ENCODE measurements at regions not wholly inside any gene's neighbourhood (a gene's known extent, or its start where the extent isn't known, plus 50 kb on each side); places are given as distances from the start of the nearest gene placed in this dataset.

GRCh38 chr1:234975941-234976860 lies 152.4 kb downstream of the TOMM20 start:
- DNase-seq (ENCODE audit: low read depth), result no peak

GRCh38 chr1:234975122-234975940 lies 153.3 kb downstream of the TOMM20 start:
- DNase-seq (ENCODE audit: low read depth), result no peak

GRCh38 chr1:234973426-234974250 lies 155.0 kb downstream of the TOMM20 start:
- no peak for DNase-seq (ENCODE audit: low read depth)

- DNase-seq (ENCODE audit: low read depth), result no peak
Observed at GRCh38 chr1:234972411-234973191, 156.0 kb downstream of the TOMM20 start.

GRCh38 chr1:234971586-234972297 lies 156.9 kb downstream of the TOMM20 start:
- DNase-seq (ENCODE audit: low read depth), result no peak

- no peak for DNase-seq (ENCODE audit: low read depth)
Observed at GRCh38 chr1:234970731-234971476, 157.7 kb downstream of the TOMM20 start.

GRCh38 chr1:234970401-234970730 lies 158.3 kb downstream of the TOMM20 start:
- no peak for DNase-seq (ENCODE audit: low read depth)

GRCh38 chr1:234969581-234970400 lies 158.8 kb downstream of the TOMM20 start:
- no peak for DNase-seq (ENCODE audit: low read depth)

GRCh38 chr1:234969011-234969441 lies 159.6 kb downstream of the TOMM20 start:
- no peak for DNase-seq (ENCODE audit: low read depth)

GRCh38 chr1:234968451-234968850 lies 160.2 kb downstream of the TOMM20 start:
- DNase-seq (ENCODE audit: low read depth), result no peak

- no peak for DNase-seq (ENCODE audit: low read depth)
Observed at GRCh38 chr1:234967121-234967520, 161.5 kb downstream of the TOMM20 start.

- no peak for DNase-seq (ENCODE audit: low read depth)
Observed at GRCh38 chr1:234965111-234965510, 163.5 kb downstream of the TOMM20 start.

GRCh38 chr1:234963904-234964702 lies 164.5 kb downstream of the TOMM20 start:
- no peak for DNase-seq (ENCODE audit: low read depth)

GRCh38 chr1:234963180-234963903 lies 165.3 kb downstream of the TOMM20 start:
- peak; percentile 71 for DNase-seq (ENCODE audit: low read depth)

GRCh38 chr1:234962340-234962989 lies 166.2 kb downstream of the TOMM20 start:
- DNase-seq (ENCODE audit: low read depth), result no peak

GRCh38 chr1:234961456-234962339 lies 166.9 kb downstream of the TOMM20 start:
- DNase-seq (ENCODE audit: low read depth), result no peak

All from T follicular helper cell (primary cell).